HAP-1 (cell line): ENCODE measurements at regions not wholly inside any gene's neighbourhood (a gene's known extent, or its start where the extent isn't known, plus 50 kb on each side); places are given as distances from the start of the nearest gene placed in this dataset.

Experiments
- DNase-seq, 2 experiments: peaks; one replicate each; pipeline ENCODE4 v3.0.0-alpha.2; 2016 to 2020; ENCODE audit warnings: low spot score in 2 of 2
- H3K27me3 ChIP-seq: fragments of 250-450 bp; sonication (Bioruptor Pico); 2 replicates; pipeline ENCODE4 v1.5.1; 2020; ENCODE audit warnings: low read depth, mild to moderate bottlenecking, moderate library complexity
- H3K36me3 ChIP-seq: fragments of 250-450 bp; sonication (Bioruptor Pico); replicated peaks from 2 replicates; pipeline ENCODE4 v1.5.1; 2020; ENCODE audit warnings: mild to moderate bottlenecking
- H3K4me1 ChIP-seq: fragments of 250-450 bp; sonication (Bioruptor Pico); 2 replicates; pipeline ENCODE4 v1.5.1; 2020; ENCODE audit warnings: mild to moderate bottlenecking
- H3K4me3 ChIP-seq: fragments of 250-450 bp; sonication (Bioruptor Pico); 2 replicates; pipeline ENCODE4 v1.5.1; 2020; ENCODE audit warnings: mild to moderate bottlenecking, moderate library complexity
- H3K9me3 ChIP-seq: fragments of 250-450 bp; sonication (Bioruptor Pico); 2 replicates; pipeline ENCODE4 v1.5.1; 2020; ENCODE audit warnings: mild to moderate bottlenecking, moderate library complexity
- in situ Hi-C: fragments of 300-500 bp; cut with MboI; formaldehyde crosslinking; loops from 3 replicates; pipeline ENCODE4 v1.14.3; 2020; ENCODE audit warnings: low sequenced_read_pairs, inconsistent platforms, mixed read lengths

DNA sequence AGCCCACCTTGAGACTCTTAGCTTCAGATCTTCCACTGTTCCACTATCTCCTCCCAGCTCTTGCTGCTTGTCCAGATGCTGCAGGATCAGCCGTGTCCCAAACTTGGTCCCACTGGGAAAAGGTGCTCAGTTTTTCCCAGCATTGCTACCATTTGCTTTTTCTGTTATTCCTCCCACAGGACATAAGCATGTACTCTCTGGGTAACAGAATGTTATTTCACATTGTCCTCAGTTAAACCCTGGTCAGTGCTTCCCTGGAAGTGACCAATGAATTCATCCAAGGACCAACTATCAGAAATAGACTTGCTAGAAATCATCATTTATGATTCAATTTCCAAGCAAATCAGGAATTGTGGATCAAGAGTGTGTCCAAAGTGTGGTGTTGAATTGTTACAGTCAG lies 179.2 kb upstream of the ZNF32 start:
- no peaks in the 10 kb centered on the region for H3K36me3 ChIP-seq
- in situ Hi-C loops: no loop called here

DNA sequence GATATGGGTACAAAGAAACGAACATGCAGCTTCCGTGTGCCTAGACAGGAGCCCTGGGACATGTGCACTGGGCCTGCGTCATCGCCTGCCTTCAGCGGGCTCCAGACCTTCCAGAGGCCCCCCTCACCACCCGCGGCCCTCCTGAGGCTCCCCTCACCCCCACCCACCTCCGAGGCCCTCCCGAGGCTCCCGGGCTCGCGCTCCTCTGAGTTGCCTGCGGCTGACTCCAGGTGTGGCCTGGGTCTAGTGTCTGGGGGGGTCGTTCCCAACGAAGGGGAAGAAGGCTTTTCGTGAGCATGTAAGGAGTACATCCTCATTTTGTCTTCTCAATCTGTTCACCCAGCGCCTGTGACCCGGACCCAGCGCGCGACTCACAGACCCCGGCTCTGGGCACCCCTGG lies 177.3 kb upstream of the ZNF32 start:
- in situ Hi-C loops: no loop called here

More for the DNA sequence above, 179.2 kb upstream of the ZNF32 start:
- Histone ChIP-seq H3K9me3 (no peaks in the 10 kb centered on the region), H3K27me3 (no peaks in the 10 kb centered on the region), H3K4me3 (no peak overlapping the region), H3K4me1 (no peaks in the 10 kb centered on the region)
- no peak for DNase-seq

GRCh38 chr10:43825421-43825820 lies 176.7 kb upstream of the ZNF32 start:
- H3K36me3 ChIP-seq: no peaks in the 10 kb centered on the region
- no peaks in the 10 kb centered on the region for H3K27me3 ChIP-seq
- in situ Hi-C loops: no loop called here
- no peak for DNase-seq
- H3K4me3 ChIP-seq: no peak overlapping the region
- H3K9me3 ChIP-seq: no peaks in the 10 kb centered on the region
- no peaks in the 10 kb centered on the region for H3K4me1 ChIP-seq

More for the DNA sequence above, 177.3 kb upstream of the ZNF32 start:
- no peak for DNase-seq
- Histone ChIP-seq H3K36me3 (no peaks in the 10 kb centered on the region), H3K4me3 (no peak overlapping the region), H3K9me3 (no peaks in the 10 kb centered on the region), H3K4me1 (no peaks in the 10 kb centered on the region), H3K27me3 (no peaks in the 10 kb centered on the region)

DNA sequence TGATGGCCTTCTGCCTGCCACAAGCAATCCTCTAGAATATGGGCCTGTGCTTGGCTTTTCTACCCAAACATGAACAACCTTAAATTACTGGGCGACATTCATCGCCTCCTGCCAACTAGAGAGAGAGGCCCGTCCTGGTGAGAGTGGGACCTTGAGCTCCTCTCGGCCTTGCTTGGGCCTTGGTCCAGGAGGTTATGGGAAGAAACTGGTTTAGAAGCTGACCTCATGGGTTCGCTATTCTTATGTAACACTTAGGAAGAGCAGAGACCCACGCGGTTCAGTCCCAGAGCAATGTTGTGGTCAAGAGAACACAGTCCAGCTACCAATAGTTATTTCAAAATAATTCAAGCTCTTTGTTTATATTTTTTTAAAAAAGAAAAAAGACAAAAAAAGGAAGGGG lies 176.3 kb upstream of the ZNF32 start:
- Histone ChIP-seq H3K4me1 (no peaks in the 10 kb centered on the region), H3K4me3 (no peak overlapping the region), H3K27me3 (no peaks in the 10 kb centered on the region), H3K9me3 (no peaks in the 10 kb centered on the region), H3K36me3 (no peaks in the 10 kb centered on the region)
- DNase-seq: no peak
- in situ Hi-C loops: no loop called here

DNA sequence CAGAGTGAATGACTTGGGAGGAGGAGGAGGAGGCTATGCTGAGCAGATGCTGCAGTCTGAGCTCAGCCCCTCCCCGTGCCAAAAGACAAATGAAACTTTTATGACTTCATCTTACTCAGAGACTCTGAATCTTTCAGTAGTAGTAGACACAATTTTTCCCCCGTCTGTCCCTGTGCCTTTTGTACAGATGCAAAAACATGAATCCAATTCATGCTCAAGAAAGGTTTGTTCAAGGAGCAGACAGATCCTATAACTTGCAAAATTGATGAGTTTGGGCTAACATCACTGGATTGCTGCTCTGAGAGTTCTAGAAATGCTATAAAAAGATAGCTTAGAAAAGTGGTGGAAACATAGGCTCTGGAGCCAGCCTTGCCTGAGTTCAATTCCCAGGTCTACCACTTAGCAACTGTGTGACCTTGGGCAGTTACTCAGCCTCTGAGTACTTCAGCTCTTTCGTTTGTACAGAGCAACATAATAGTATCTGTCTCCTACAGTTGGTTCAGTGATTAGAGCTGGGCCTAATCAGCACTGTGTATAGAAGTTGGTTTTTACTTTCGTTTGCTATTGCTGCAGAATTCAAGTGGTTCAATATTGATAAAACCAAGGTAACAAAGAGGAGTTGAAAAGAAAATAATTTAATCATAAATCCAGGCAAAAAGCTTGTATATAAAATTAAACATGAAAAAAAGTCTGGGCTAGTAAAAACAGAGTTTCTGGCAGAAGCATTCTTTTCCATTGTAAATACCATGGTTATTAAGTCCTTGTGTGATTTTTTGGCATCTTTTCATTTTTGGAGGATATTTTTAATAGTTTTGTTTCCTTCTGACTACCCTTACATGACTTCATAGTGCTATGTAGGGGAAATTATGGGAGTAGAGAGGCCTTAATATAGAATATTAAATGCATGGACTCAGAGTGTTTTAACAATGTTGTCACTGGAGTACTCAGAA lies 174.2 kb upstream of the ZNF32 start:
- Histone ChIP-seq H3K9me3 (no peaks in the 10 kb centered on the region), H3K36me3 (no peaks in the 10 kb centered on the region), H3K4me1 (no peaks in the 10 kb centered on the region), H3K4me3 (no peak overlapping the region), H3K27me3 (no peaks in the 10 kb centered on the region)
- in situ Hi-C loops: no loop called here
- no peak for DNase-seq

- in situ Hi-C loops: no loop called here
Measured at GRCh38 chr10:43821103-43821502, 172.4 kb upstream of the ZNF32 start.

DNA sequence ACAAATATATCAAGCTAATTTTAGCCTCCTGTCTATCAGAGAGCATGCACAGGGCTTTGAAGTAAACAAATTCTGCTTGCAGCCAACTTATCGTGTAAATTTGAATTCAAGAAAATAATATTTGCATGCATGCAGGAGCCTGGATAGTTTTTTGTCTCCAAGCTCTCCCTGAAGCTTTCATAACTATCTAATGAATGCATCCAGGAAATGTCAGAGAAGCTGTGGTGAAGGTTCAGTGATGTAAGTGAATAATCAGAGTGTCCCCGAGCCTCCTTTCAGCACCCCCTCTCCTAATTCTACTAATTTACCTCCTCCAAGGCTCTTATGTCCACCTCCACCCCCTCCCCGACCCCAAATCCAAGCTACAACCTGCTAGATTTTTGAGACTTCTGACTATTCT lies 172.0 kb upstream of the ZNF32 start:
- Histone ChIP-seq H3K9me3 (no peaks in the 10 kb centered on the region), H3K4me3 (no peak overlapping the region), H3K36me3 (no peaks in the 10 kb centered on the region), H3K27me3 (no peaks in the 10 kb centered on the region), H3K4me1 (no peaks in the 10 kb centered on the region)
- in situ Hi-C loops: no loop called here
- no peak for DNase-seq

More at GRCh38 chr10:43821103-43821502, 172.4 kb upstream of the ZNF32 start:
- no peaks in the 10 kb centered on the region for H3K4me1 ChIP-seq
- no peak for DNase-seq
- H3K27me3 ChIP-seq: no peaks in the 10 kb centered on the region
- H3K9me3 ChIP-seq: no peaks in the 10 kb centered on the region
- no peaks in the 10 kb centered on the region for H3K36me3 ChIP-seq
- H3K4me3 ChIP-seq: no peak overlapping the region

GRCh38 chr10:43819464-43820230 lies 171.0 kb upstream of the ZNF32 start:
- no peaks in the 10 kb centered on the region for H3K36me3 ChIP-seq
- no peak for DNase-seq
- H3K4me1 ChIP-seq: no peaks in the 10 kb centered on the region
- in situ Hi-C loops: no loop called here
- no peaks in the 10 kb centered on the region for H3K9me3 ChIP-seq
- no peak overlapping the region for H3K4me3 ChIP-seq
- no peaks in the 10 kb centered on the region for H3K27me3 ChIP-seq

DNA sequence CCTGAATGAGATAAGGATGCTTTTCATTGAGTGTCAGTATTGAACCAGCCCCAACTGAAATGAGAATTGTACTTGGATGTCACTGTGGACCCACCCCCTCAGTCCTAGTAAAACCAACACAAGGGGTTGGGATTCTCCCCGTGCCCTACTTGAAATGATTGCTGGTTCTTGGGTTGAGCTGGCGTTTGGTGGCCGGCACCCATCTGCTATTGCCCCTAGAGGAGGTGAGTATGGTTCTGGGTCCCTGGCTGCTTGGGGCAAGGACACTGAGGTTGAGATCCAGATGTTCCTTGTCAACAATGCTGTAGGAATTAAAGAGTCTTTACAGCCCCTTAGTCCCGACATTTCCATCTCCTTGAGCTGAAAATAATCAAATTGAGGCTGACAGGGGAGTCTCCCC lies 170.0 kb upstream of the ZNF32 start:
- Histone ChIP-seq H3K36me3 (no peaks in the 10 kb centered on the region), H3K4me3 (no peak overlapping the region), H3K9me3 (no peaks in the 10 kb centered on the region), H3K27me3 (no peaks in the 10 kb centered on the region), H3K4me1 (no peaks in the 10 kb centered on the region)
- no peak for DNase-seq
- in situ Hi-C loops: no loop called here

- Histone ChIP-seq H3K9me3 (no peaks in the 10 kb centered on the region), H3K4me1 (no peaks in the 10 kb centered on the region), H3K36me3 (no peaks in the 10 kb centered on the region), H3K4me3 (no peak overlapping the region), H3K27me3 (no peaks in the 10 kb centered on the region)
- DNase-seq: no peak
- in situ Hi-C loops: no loop called here
Measured at GRCh38 chr10:43817368-43817767, 168.7 kb upstream of the ZNF32 start.

- Histone ChIP-seq H3K4me1 (no peaks in the 10 kb centered on the region), H3K27me3 (no peaks in the 10 kb centered on the region), H3K36me3 (no peaks in the 10 kb centered on the region), H3K9me3 (no peaks in the 10 kb centered on the region), H3K4me3 (no peak overlapping the region)
- in situ Hi-C loops: no loop called here
- DNase-seq: no peak
Measured at GRCh38 chr10:43816351-43817321, 168.0 kb upstream of the ZNF32 start.

DNA sequence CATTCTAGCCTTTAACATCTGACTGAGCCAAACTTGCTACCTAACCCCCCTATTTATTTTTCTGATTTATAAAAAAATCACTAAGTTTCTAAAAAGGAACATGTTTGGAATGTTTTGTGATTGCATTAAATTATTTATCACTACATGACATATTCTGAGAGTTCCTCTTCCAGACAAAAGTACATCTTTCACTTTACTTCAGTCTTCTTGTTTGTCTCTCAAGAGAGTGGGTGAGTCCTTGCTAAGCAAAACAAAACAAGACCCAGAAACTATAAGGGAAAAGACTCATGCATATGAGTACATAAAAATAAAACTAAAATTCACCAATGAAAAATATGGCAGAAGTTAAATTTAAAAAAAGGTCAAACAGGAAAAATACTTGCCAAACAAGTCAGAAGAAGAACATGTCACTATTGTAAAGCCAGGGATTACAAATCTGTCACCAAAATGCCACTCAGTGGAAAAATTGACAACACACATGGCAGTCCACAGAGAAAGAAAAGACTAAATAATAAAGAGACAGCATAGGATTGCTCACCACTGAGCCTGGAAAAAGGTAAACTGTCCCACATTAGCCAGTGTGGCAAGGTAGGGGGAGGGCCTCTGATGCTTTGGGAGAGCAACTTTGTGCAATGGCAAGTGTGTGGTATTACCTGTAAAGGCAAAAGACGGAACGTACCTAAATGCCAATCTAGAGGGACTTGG lies 166.7 kb upstream of the ZNF32 start:
- in situ Hi-C loops: no loop called here
- no peaks in the 10 kb centered on the region for H3K9me3 ChIP-seq
- no peaks in the 10 kb centered on the region for H3K4me1 ChIP-seq
- no peak for DNase-seq
- H3K36me3 ChIP-seq: no peaks in the 10 kb centered on the region
- H3K27me3 ChIP-seq: no peaks in the 10 kb centered on the region
- H3K4me3 ChIP-seq: no peak overlapping the region

- in situ Hi-C loops: no loop called here
- no peaks in the 10 kb centered on the region for H3K36me3 ChIP-seq
- H3K4me1 ChIP-seq: no peaks in the 10 kb centered on the region
Measured at GRCh38 chr10:43814663-43815062, 166.0 kb upstream of the ZNF32 start.

More at GRCh38 chr10:43814663-43815062, 166.0 kb upstream of the ZNF32 start:
- Histone ChIP-seq H3K9me3 (no peaks in the 10 kb centered on the region), H3K4me3 (no peak overlapping the region), H3K27me3 (no peaks in the 10 kb centered on the region)
- DNase-seq: no peak
